ENCODE measurements at regions not wholly inside any gene's neighbourhood (a gene's known extent, or its start where the extent isn't known, plus 50 kb on each side); places are given as distances from the start of the nearest gene placed in this dataset.

DNA sequence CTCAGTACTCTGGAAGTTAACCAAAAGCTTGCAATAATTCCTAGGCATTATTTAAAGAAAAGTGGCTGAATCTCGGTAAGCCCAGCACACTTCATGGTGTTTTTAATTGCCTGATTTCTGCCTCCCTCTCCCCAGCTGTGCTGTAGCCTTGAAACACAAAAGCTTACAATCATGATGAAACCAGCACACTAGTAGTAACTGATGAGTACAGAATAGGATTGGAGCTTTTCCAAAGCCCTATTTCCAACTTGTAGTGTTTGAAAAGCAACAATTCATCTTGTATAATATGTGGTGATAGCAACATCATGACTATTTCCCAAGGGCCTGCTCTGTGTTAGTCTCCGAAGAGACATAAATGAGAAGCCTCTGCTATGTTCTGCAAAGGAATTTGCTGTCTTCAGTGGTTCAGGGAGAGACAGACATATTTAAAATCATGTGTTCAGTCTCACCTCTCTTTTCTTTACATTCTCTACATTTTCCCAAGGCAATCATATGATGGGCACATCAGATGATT is 1015.0 kb downstream of the BCL11A start:
- 42% methylated on average over 2 of the region's 2 CpGs for WGBS
- Histone ChIP-seq H3K4me1 (ENCODE audit: insufficient read depth) (no peaks in the 10 kb centered on the region), H3K36me3 (ENCODE audit: insufficient read depth) (peaks cover 2% of the 10 kb centered on the region), H3K4me3 (ENCODE audit: low read depth, low read length) (no peak overlapping the region), H3K27ac (ENCODE audit: low read depth) (no peak overlapping the region)
- DNase-seq (ENCODE audit: extremely low spot score) = no peak

DNA sequence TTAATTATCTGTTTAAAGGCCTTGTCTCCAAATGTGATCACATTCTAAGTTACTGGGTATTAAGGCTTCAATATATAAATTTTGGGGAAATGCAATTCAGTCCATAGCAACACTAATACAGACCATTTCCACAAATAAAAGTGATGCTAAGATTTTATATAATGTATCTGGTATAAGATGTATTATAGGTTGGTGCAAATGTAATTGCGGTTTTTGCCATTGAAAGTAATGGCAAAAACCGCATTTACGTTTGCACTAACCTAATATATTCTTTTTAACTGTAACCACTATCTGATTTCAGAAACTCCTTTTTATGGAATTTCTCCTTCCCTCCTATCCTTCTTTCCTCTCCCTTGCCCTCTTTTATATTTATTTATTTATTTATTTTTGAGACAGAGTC is 1020.6 kb downstream of the BCL11A start:
- Histone ChIP-seq H3K4me1 (ENCODE audit: insufficient read depth) (no peaks in the 10 kb centered on the region), H3K4me3 (ENCODE audit: low read depth, low read length) (no peak overlapping the region), H3K36me3 (ENCODE audit: insufficient read depth) (no peaks in the 10 kb centered on the region), H3K27ac (ENCODE audit: low read depth) (no peak overlapping the region)
- WGBS = 97% methylated on average over 3 of the region's 3 CpGs
- DNase-seq (ENCODE audit: extremely low spot score) = no peak

DNA sequence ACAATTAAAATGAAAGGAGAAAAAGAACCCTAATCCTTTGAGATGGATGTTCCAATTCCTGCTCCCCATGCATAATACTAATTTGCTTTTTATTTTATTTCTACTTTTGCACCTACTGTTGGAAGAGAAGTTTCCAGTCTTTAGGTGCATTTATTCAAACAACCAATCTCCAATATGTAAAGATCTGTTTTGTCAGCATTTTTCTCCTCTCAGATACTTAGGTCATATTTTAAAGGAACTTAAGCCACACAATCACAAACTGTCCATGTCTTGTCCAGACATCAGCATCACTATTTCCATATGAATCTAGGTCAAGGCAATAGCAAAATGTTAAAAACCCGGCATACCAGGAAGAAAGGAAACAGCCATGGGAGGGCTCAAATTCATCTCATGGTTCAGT is 1023.2 kb downstream of the BCL11A start:
- Histone ChIP-seq H3K4me1 (ENCODE audit: insufficient read depth) (no peaks in the 10 kb centered on the region), H3K4me3 (ENCODE audit: low read depth, low read length) (no peak overlapping the region), H3K36me3 (ENCODE audit: insufficient read depth) (no peaks in the 10 kb centered on the region), H3K27ac (ENCODE audit: low read depth) (no peak overlapping the region)
- 47% methylated on average over 1 of the region's 1 CpG for WGBS
- no peak for DNase-seq (ENCODE audit: extremely low spot score)

DNA sequence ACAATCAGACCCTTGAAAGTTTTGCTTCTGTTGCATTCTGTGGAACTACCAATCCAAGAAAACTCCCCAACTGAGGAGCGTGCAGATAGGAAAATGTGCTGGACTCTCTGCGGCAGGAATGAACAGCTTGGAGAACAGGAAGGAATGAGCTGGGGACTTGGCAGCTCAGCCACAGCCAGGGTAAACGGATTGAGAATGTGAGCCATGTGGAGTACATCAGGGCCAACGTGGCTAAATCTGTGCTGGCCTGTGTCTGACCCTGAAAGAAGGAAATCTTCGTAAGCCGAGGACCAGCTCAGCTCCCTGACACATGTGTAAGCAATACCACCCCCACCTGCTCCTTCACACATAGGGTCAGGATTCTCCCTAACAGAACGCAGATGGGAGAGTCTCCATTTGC is 1023.7 kb downstream of the BCL11A start:
- Histone ChIP-seq H3K36me3 (ENCODE audit: insufficient read depth) (no peaks in the 10 kb centered on the region), H3K4me3 (ENCODE audit: low read depth, low read length) (no peak overlapping the region), H3K27ac (ENCODE audit: low read depth) (no peak overlapping the region), H3K4me1 (ENCODE audit: insufficient read depth) (no peaks in the 10 kb centered on the region)
- 28% methylated on average over 7 of the region's 7 CpGs for WGBS
- DNase-seq (ENCODE audit: extremely low spot score) = no peak

DNA sequence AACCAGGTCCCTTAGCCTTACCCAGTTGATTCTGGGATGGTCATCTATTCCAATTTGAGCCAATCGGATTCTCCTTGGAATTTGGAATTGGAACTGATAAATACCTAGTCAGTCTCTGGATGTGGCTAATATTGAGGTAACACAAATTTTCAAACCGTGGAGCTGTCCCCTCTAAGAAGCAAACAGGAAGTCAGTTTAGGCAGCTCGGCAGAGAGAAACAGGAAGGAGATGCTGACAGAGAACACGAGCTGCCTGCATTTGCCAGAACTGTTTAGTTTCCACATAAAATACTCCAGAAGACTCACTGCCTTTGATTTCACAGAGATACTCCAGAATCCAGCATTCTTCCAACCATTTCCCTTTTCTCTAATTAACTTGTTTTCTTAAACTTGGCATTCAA is 1024.9 kb downstream of the BCL11A start:
- Histone ChIP-seq H3K36me3 (ENCODE audit: insufficient read depth) (no peaks in the 10 kb centered on the region), H3K27ac (ENCODE audit: low read depth) (no peak overlapping the region), H3K4me3 (ENCODE audit: low read depth, low read length) (no peak overlapping the region), H3K4me1 (ENCODE audit: insufficient read depth) (no peaks in the 10 kb centered on the region)
- no peak for DNase-seq (ENCODE audit: extremely low spot score)
- 57% methylated on average over 4 of the region's 4 CpGs for WGBS

DNA sequence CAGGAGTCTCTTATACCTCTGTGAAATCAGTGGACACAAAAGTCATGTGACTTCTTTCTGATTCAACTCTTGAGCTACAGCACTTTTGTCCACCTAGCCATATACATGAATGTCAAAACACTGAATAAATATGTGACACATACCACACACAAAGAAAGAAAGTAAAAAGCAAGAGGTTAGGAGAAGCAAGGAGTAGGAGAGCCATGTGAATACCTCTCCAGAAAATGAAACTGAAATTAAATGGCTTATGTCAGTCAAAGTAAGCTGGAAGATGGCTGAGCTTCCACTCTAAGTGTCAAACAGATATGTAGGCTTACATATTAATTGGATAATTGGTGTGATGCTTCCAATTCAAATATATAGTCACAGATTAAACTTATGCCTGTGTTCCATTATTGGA is 1050.5 kb downstream of the BCL11A start:
- no peaks in the 10 kb centered on the region for H3K4me1 ChIP-seq (ENCODE audit: insufficient read depth)
- no peaks in the 10 kb centered on the region for H3K36me3 ChIP-seq (ENCODE audit: insufficient read depth)
- no peak for DNase-seq (ENCODE audit: extremely low spot score)
- no peak overlapping the region for H3K27ac ChIP-seq (ENCODE audit: low read depth)
- no peak overlapping the region for H3K4me3 ChIP-seq (ENCODE audit: low read depth, low read length)

DNA sequence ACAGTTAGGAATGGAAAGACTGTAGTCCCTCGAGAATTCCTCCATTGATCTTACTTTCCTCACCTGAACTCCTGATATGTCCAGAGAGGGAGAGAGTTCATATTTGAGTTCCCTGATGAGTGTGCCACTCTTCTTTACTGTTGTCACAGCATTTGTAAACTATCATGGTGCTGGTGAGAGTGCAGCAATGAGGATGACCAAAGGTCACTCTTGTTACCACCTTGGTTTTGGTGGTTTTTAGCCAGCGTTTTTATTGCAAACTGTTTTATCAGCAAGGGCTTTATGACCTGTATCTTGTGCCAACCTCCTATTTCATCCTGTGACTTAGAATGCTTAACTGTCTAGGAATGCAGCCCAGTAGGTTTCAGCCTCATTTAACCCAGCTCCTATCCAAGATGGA is 1062.5 kb downstream of the BCL11A start:
- no peak for DNase-seq (ENCODE audit: extremely low spot score)
- Histone ChIP-seq H3K4me3 (ENCODE audit: low read depth, low read length) (no peak overlapping the region), H3K27ac (ENCODE audit: low read depth) (no peak overlapping the region), H3K4me1 (ENCODE audit: insufficient read depth) (no peaks in the 10 kb centered on the region), H3K36me3 (ENCODE audit: insufficient read depth) (no peaks in the 10 kb centered on the region)
- WGBS = 61% methylated on average over 2 of the region's 2 CpGs

DNA sequence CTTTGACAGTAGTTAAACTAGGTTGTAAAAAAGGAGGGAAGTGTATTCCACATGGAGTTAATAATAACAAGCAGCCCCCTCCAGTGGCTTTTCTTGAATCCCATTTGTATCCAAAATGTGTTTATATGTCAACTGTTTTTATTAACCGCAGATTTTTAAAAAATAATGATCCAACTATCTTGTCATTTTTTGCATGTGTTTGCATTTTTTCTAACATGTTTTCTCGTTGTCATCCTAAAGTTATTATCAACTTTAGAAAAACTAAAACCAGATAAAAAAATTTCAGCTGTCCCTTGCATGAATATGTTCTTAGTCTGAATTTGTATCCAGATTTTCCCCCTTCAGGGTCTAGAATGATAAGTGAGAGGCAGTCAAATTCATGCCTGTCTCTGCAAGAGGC is 1063.3 kb downstream of the BCL11A start:
- no peak for DNase-seq (ENCODE audit: extremely low spot score)
- WGBS = 74% methylated on average over 2 of the region's 2 CpGs
- H3K4me1 ChIP-seq (ENCODE audit: insufficient read depth) = no peaks in the 10 kb centered on the region

DNA sequence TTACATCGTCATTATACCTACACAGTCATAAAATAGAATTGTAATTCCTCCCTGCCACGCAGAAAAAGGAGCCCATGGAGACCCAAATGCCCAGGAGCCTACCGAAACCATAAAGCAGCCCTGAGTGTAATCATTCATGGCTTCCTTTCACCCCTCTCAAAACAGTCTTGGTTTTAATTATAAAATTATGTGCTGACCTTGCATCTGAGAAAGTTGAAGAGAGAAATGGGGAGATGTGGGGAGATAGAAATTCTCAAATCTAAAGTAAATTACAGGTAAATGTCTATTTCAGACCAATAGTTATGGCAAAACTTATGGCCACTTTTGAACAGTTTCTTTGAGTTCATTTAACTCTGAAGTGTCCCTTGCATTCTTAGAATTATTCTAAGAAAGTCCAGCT is 1068.8 kb downstream of the BCL11A start:
- Histone ChIP-seq H3K4me1 (ENCODE audit: insufficient read depth) (no peaks in the 10 kb centered on the region), H3K4me3 (ENCODE audit: low read depth, low read length) (no peak overlapping the region), H3K27ac (ENCODE audit: low read depth) (no peak overlapping the region), H3K36me3 (ENCODE audit: insufficient read depth) (no peaks in the 10 kb centered on the region)
- no peak for DNase-seq (ENCODE audit: extremely low spot score)
- 90% methylated on average over 3 of the region's 3 CpGs for WGBS

More for the DNA sequence above, 1063.3 kb downstream of the BCL11A start:
- H3K27ac ChIP-seq (ENCODE audit: low read depth) = no peak overlapping the region
- no peak overlapping the region for H3K4me3 ChIP-seq (ENCODE audit: low read depth, low read length)
- H3K36me3 ChIP-seq (ENCODE audit: insufficient read depth) = no peaks in the 10 kb centered on the region

DNA sequence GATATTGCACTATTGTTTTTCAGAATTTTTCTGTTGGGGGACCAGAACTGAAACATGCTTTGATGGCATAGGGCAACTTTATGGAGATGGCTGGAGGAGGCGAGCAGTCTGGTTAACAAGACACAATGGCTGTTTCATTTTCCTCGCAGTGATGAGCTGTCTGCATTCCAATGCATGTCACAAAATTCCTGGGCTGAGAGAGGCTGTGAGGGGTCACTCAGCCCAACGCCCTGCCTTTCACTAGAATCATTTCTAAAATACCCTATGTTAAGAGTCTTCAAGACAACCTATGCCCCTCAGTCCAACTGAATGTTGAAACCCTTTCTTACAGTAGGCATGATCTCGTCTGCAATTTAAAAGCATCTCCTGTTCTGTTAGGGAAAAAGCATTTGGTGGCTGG is 1090.0 kb downstream of the BCL11A start:
- Histone ChIP-seq H3K36me3 (ENCODE audit: insufficient read depth) (no peaks in the 10 kb centered on the region), H3K4me3 (ENCODE audit: low read depth, low read length) (no peak overlapping the region), H3K4me1 (ENCODE audit: insufficient read depth) (no peaks in the 10 kb centered on the region), H3K27ac (ENCODE audit: low read depth) (no peak overlapping the region)
- WGBS = 67% methylated on average over 4 of the region's 4 CpGs
- DNase-seq (ENCODE audit: extremely low spot score) = no peak

DNA sequence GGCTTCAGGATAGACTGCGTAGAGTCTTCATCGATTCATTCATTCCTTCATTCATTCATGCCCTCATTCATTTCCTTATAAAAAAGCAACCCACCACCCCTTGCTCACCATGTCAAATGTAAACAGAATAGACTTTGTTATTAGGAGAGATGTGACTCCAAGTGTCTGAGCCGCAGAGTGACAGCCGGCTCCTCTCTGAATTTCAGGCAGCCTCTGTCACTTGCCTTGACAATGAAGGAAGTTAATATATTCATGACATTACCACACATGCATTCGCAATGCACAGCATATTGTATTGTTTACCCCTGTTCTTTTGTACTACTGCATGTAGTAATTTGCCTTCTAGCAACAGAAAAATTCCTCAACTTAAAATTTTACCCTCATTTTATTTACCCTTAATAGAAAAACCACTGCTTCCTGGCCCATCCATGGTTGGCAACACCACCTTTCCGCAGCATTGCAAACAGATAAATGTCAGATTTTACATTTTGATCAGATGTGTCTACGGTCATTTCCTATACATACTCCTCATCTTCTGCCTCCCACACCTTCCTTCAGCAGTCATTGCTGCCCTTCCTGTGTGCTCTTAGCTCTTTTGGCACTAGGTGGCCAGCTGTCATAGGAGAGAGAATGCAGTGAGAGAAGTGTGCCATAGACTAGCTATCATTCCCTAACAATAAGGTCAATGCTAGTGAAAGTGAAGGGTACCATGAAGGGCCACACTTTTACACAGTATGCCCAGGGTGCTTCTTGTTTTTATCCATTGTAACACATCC is 1090.8 kb downstream of the BCL11A start:
- no peak overlapping the region for H3K4me3 ChIP-seq (ENCODE audit: low read depth, low read length)
- WGBS = 76% methylated on average over 7 of the region's 7 CpGs
- H3K27ac ChIP-seq (ENCODE audit: low read depth) = no peak overlapping the region
- no peaks in the 10 kb centered on the region for H3K36me3 ChIP-seq (ENCODE audit: insufficient read depth)
- no peaks in the 10 kb centered on the region for H3K4me1 ChIP-seq (ENCODE audit: insufficient read depth)
- DNase-seq (ENCODE audit: extremely low spot score) = no peak

DNA sequence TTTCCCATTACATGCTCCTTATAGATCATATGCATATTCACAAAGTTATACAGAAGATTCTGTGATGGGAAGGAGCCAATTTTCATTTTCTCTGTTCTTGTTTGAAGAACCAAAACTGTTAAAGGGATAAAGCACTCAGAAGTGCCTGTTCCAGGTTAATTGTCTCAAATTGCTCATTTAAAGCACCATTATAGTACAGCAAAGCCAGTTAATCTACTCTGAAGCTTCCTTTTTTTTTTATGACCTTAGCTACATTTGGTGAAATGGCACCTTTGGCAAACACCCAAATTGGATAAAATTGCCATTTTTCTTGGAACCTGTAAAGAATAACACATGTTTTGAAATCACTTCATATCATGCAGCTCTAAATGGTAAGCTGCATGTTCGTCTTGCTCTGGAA is 1092.3 kb downstream of the BCL11A start:
- Histone ChIP-seq H3K4me1 (ENCODE audit: insufficient read depth) (no peaks in the 10 kb centered on the region), H3K4me3 (ENCODE audit: low read depth, low read length) (no peak overlapping the region), H3K27ac (ENCODE audit: low read depth) (no peak overlapping the region), H3K36me3 (ENCODE audit: insufficient read depth) (no peaks in the 10 kb centered on the region)
- no peak for DNase-seq (ENCODE audit: extremely low spot score)
- 64% methylated on average over 1 of the region's 1 CpG for WGBS

DNA sequence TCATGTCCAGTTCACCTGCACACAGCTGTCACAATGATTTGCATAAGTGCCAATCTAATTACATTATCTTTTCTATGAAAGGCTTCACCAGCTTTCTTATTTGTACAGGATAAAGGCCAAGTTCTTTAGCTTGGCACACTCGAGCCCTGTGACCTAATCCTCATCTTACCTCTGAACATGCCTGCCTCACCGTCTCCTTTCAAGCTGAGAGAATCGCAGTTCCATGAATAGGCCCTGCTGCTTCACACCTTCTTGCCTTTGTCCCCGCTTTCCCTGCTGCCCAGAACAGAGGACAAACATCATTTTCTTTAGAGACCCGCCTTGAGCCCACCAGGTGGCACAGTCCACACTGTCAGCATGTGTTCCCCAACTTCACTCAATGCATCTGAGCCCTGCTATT is 1094.7 kb downstream of the BCL11A start:
- no peak overlapping the region for H3K4me3 ChIP-seq (ENCODE audit: low read depth, low read length)
- 73% methylated on average over 5 of the region's 5 CpGs for WGBS
- no peak for DNase-seq (ENCODE audit: extremely low spot score)
- no peak overlapping the region for H3K27ac ChIP-seq (ENCODE audit: low read depth)
- no peaks in the 10 kb centered on the region for H3K36me3 ChIP-seq (ENCODE audit: insufficient read depth)
- no peaks in the 10 kb centered on the region for H3K4me1 ChIP-seq (ENCODE audit: insufficient read depth)

DNA sequence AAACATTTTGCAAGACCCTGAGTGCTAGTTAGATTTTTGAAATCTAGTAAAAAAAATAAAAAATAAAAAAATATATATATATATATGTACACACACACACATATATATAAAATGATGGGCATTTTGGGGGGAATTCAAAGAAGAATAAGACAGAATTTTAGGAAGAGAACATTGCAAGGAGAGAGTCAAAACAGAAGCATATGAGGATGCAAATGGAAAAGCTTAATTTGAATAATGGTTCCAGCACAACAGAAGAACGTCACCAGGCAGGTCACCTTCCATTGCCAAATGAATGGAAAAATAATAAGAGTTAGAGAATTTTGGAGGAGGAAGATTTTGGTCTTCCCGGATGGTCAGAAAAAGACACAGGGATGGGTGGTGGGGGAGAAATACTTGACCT is 1097.2 kb downstream of the BCL11A start:
- no peaks in the 10 kb centered on the region for H3K4me1 ChIP-seq (ENCODE audit: insufficient read depth)
- no peak overlapping the region for H3K27ac ChIP-seq (ENCODE audit: low read depth)
- no peak overlapping the region for H3K4me3 ChIP-seq (ENCODE audit: low read depth, low read length)
- H3K36me3 ChIP-seq (ENCODE audit: insufficient read depth) = no peaks in the 10 kb centered on the region
- 89% methylated on average over 2 of the region's 2 CpGs for WGBS
- DNase-seq (ENCODE audit: extremely low spot score) = no peak

DNA sequence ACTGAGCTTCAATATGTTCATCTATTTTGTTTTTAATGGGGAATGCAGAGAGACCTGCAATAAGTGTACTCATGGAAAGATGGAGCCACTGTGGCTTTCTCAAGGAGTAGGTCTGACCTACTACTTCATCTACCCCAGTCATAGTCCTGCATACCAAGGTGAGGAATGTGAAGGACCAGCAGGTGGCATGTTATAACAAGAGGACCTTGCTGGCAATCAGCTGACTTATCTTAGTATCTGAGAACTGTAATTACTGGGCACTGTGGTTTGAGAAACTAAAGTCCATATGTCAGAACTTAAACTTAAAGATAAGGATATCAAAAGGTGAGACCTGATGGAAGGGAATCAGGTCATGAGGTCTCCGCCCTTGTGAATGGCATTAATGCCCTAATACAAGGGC is 1104.2 kb downstream of the BCL11A start:
- Histone ChIP-seq H3K4me3 (ENCODE audit: low read depth, low read length) (no peak overlapping the region), H3K27ac (ENCODE audit: low read depth) (no peak overlapping the region), H3K4me1 (ENCODE audit: insufficient read depth) (no peaks in the 10 kb centered on the region), H3K36me3 (ENCODE audit: insufficient read depth) (no peaks in the 10 kb centered on the region)
- no peak for DNase-seq (ENCODE audit: extremely low spot score)
- WGBS = 92% methylated on average over 1 of the region's 1 CpG
